ENCODE measurements at regions not wholly inside any gene's neighbourhood (a gene's known extent, or its start where the extent isn't known, plus 50 kb on each side); places are given as distances from the start of the nearest gene placed in this dataset.

DNA sequence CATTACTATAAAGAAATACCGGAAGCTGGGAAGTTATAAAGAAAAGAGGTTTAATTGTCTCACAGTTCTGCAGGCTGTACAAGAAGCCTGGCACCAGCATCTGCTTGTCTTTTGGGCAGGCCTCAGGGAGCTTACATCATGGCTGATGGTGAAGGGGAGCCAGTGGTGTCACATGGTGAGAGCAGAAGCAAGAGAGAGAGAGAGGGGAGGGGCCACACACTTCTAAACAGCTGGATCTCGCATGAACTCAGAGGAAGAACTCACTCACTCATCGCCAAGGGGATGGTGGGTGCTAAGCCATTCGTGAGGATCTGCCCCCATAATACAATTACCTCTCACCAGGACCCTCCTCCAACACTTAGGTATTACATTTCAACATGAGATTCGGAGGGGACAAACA lies 51.8 kb upstream of the ANKRD34C start:
- no peak overlapping the region for H3K27ac ChIP-seq
- no peaks in the 10 kb centered on the region for H3K36me3 ChIP-seq (replicated peaks)
- H3K4me3 ChIP-seq (ENCODE audit: low read depth, low read length) = no peak overlapping the region
- TF ChIP-seq, protein P1, sequence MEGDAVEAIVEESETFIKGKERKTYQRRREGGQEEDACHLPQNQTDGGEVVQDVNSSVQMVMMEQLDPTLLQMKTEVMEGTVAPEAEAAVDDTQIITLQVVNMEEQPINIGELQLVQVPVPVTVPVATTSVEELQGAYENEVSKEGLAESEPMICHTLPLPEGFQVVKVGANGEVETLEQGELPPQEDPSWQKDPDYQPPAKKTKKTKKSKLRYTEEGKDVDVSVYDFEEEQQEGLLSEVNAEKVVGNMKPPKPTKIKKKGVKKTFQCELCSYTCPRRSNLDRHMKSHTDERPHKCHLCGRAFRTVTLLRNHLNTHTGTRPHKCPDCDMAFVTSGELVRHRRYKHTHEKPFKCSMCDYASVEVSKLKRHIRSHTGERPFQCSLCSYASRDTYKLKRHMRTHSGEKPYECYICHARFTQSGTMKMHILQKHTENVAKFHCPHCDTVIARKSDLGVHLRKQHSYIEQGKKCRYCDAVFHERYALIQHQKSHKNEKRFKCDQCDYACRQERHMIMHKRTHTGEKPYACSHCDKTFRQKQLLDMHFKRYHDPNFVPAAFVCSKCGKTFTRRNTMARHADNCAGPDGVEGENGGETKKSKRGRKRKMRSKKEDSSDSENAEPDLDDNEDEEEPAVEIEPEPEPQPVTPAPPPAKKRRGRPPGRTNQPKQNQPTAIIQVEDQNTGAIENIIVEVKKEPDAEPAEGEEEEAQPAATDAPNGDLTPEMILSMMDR (IDR thresholded peaks at IDR 0.05; ENCODE audit: low read depth, low read length, missing control alignments) = no peak
- no peaks in the 10 kb centered on the region for H3K27me3 ChIP-seq (replicated peaks)
- no peak for DNase-seq
- in situ Hi-C loops (cut with HindIII; ENCODE audit: low pct_ligation_motif_present, low sequenced_read_pairs) = no loop called here

DNA sequence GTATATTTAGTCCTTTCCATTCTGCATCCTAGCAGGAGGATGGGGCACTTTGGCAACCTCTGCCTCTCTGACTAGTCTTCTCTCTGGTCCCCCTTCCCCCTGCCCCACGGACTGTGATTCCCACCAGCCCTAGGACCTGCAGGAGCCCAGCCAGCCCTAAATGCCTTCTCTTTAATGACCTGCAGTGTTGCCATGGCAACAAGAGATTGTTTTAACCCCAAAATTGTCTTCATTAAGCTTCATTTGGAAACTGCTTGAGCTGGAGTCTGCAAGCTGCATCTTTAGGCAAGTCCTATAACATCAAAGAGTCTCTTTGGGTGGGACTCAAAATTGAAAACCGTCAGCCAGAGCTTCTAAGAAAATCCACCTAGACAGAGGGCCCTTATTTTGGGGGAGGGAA lies 59.7 kb upstream of the ANKRD34C start:
- TF ChIP-seq, protein P1 (IDR thresholded peaks at IDR 0.05; ENCODE audit: low read depth, low read length, missing control alignments) = no peak
- DNase-seq = no peak
- no peaks in the 10 kb centered on the region for H3K36me3 ChIP-seq (replicated peaks)
- in situ Hi-C loops (cut with HindIII; ENCODE audit: low pct_ligation_motif_present, low sequenced_read_pairs) = no loop called here
- no peak overlapping the region for H3K4me3 ChIP-seq (ENCODE audit: low read depth, low read length)
- no peaks in the 10 kb centered on the region for H3K27me3 ChIP-seq (replicated peaks)
- no peak overlapping the region for H3K27ac ChIP-seq

DNA sequence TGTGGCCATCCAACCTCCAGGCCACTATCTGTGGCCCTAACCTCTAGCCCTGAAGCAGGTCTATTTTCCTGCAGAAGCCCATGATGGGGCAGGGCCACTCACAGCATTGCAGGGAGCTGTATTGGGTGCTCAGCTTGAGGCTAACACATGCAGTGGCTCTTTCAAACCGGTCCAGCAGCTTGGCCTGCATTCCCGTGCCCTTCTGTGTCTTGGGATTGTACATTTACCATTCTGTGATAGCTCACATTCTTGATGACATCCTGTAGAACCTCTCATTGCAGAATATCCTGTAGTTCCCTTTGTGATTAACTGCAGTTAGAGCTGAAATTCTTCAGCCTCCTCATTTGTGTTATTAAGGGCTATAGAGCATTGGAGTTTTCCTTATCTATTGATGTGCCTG lies 60.8 kb upstream of the ANKRD34C start:
- in situ Hi-C loops (cut with HindIII; ENCODE audit: low pct_ligation_motif_present, low sequenced_read_pairs) = no loop called here
- no peaks in the 10 kb centered on the region for H3K36me3 ChIP-seq (replicated peaks)
- no peak overlapping the region for H3K27ac ChIP-seq
- no peak overlapping the region for H3K4me3 ChIP-seq (ENCODE audit: low read depth, low read length)
- TF ChIP-seq, protein P1 (IDR thresholded peaks at IDR 0.05; ENCODE audit: low read depth, low read length, missing control alignments) = no peak
- DNase-seq = no peak
- H3K27me3 ChIP-seq (replicated peaks) = no peaks in the 10 kb centered on the region

DNA sequence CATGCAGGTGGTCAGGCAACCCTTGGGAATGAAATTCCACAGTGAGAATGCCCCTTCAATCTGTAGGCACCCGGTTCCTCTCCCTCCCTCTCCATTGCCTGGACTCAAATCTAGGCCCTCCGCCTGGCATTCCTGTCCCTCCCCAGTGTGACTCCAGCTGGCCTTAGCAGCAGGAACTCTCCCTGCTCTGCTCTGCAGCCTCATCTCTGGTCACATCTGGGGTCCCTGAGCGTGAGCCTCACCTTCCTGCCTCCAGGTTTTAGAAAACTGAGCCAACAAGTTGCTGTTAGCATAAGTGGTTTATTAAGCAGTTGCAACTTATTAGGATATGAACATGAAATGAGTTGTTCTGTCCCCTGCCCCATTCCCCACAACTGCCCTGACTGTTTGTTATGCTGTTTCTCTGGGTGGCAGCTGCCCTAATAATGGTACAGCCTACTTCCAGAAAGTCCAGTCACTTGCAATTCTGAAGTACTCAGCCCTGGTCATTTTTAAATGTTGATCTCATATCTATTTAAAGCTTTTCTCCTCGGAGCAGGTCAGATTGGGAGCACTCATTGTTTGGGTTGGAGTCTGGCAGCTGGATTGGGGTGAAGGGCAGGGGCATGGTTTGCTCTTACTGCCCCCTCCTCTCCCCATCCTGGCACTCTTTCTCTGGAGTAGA lies 63.0 kb upstream of the ANKRD34C start:
- Histone ChIP-seq H3K27ac (no peak overlapping the region), H3K27me3 (replicated peaks) (no peaks in the 10 kb centered on the region), H3K4me3 (ENCODE audit: low read depth, low read length) (no peak overlapping the region), H3K36me3 (replicated peaks) (no peaks in the 10 kb centered on the region)
- DNase-seq = no peak
- in situ Hi-C loops (cut with HindIII; ENCODE audit: low pct_ligation_motif_present, low sequenced_read_pairs) = no loop called here
- TF ChIP-seq, protein P1 (IDR thresholded peaks at IDR 0.05; ENCODE audit: low read depth, low read length, missing control alignments) = no peak

DNA sequence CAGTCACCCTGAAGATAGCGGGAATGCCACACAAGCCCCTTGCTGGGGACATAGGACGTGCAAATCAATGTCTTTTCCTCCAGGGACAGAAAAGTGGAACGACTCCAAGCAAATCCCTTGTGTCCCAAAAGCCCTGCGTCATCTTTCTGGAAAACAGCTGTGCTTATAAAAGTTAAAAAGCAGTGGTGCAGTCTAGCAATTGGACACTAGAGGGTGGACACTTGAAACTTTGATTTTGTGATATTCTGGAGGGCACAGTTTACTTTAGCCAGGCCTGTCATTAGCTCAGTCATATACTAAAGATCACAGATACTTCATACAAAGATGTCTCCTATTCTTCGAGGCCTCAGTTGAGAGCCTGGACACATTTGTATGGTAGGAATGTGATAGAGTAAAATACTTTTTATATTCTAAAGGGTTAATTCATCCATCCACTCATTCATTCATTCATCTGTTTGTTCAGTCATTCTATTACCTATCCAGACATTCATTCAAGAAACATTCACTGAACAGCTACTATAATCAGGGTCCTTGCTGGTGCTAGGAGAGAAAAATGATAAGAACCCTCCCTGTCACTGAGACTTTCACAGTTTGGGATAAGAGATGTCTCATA lies 63.8 kb upstream of the ANKRD34C start:
- in situ Hi-C loops (cut with HindIII; ENCODE audit: low pct_ligation_motif_present, low sequenced_read_pairs) = no loop called here
- TF ChIP-seq, protein P1 (IDR thresholded peaks at IDR 0.05; ENCODE audit: low read depth, low read length, missing control alignments) = peak; percentile 63
- no peak overlapping the region for H3K27ac ChIP-seq
- peak; percentile 23 for DNase-seq
- no peak overlapping the region for H3K4me3 ChIP-seq (ENCODE audit: low read depth, low read length)
- no peaks in the 10 kb centered on the region for H3K27me3 ChIP-seq (replicated peaks)
- no peaks in the 10 kb centered on the region for H3K36me3 ChIP-seq (replicated peaks)

DNA sequence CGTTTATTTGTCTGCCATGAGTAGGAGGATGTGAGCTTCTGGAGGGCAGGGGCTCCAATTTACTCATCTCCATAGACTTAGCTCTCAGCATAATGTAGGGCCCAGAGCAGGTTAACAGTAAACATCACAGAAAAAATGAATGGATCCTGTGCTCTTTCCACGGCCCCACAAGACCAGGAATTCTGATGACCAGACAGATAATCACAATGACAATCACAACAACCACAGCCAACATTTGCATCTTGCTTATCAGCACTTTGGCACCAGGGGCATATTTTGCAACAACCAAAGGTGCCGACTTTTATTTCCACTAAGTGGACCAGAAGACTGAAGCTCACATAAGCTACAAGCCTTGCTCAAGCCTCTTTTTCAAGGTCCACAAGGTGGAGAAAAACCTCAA lies 68.9 kb upstream of the ANKRD34C start:
- in situ Hi-C loops (cut with HindIII; ENCODE audit: low pct_ligation_motif_present, low sequenced_read_pairs) = no loop called here
- Histone ChIP-seq H3K36me3 (replicated peaks) (no peaks in the 10 kb centered on the region), H3K4me3 (ENCODE audit: low read depth, low read length) (no peak overlapping the region), H3K27ac (no peak overlapping the region), H3K27me3 (replicated peaks) (peaks cover 7% of the 10 kb centered on the region)
- TF ChIP-seq, protein P1 (IDR thresholded peaks at IDR 0.05; ENCODE audit: low read depth, low read length, missing control alignments) = no peak
- DNase-seq = no peak

Measured in brain microvascular endothelial cell (primary cell).